GM13976 (cell line): ENCODE measurements at regions not wholly inside any gene's neighbourhood (a gene's known extent, or its start where the extent isn't known, plus 50 kb on each side); places are given as distances from the start of the nearest gene placed in this dataset.

Source experiments
- DNase-seq: peaks from one replicate; pipeline ENCODE4 v3.0.0; 2012; ENCODE audit warnings: low spot score
- in situ Hi-C: fragments of 300-500 bp; cut with MboI; formaldehyde crosslinking; loops from one replicate; pipeline ENCODE4 v1.12.0; 2022; ENCODE audit warnings: low sequenced_read_pairs, mixed read lengths, inconsistent platforms; ENCODE audit not compliant: unreplicated experiment
- TF ChIP-seq, protein P1 (sequence below): IDR thresholded peaks from 2 replicates; pipeline ENCODE4 v1.5.1; 2012; ENCODE audit warnings: borderline replicate concordance, mild to moderate bottlenecking; ENCODE audit not compliant: insufficient read depth; ENCODE audit errors: extremely low read depth, missing control alignments, control extremely low read depth

- TF ChIP-seq, protein P1, sequence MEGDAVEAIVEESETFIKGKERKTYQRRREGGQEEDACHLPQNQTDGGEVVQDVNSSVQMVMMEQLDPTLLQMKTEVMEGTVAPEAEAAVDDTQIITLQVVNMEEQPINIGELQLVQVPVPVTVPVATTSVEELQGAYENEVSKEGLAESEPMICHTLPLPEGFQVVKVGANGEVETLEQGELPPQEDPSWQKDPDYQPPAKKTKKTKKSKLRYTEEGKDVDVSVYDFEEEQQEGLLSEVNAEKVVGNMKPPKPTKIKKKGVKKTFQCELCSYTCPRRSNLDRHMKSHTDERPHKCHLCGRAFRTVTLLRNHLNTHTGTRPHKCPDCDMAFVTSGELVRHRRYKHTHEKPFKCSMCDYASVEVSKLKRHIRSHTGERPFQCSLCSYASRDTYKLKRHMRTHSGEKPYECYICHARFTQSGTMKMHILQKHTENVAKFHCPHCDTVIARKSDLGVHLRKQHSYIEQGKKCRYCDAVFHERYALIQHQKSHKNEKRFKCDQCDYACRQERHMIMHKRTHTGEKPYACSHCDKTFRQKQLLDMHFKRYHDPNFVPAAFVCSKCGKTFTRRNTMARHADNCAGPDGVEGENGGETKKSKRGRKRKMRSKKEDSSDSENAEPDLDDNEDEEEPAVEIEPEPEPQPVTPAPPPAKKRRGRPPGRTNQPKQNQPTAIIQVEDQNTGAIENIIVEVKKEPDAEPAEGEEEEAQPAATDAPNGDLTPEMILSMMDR: no peak
- in situ Hi-C loops: no loop called here
- DNase-seq: no peak
These were observed 70.2 kb upstream of the ADGRL3 start for GRCh38 chr4:61129971-61130370.

- DNase-seq: no peak
- in situ Hi-C loops: no loop called here
These were observed 56.7 kb upstream of the ADGRL3 start for GRCh38 chr4:61143461-61143860.

DNA sequence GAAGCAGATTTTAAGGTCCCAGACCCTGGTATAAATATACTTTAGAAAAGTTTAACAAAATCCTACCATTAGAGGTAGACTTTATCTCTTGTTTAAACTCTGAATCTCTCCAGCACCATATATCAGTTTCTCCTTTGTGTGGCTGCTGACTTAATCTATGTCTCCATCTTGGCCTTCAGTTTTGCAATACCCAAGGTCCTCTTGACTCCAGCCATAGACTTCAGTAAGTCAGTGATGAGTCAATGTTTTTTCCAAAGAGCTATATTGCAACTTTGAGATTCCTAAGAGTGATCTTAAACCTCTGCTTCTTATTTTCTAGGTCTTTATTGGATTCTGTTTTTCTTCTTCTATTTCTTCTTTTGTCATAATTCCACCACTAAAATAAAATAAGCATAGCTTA lies 50.8 kb upstream of the ADGRL3 start:
- DNase-seq: no peak

More at GRCh38 chr4:61143461-61143860, 56.7 kb upstream of the ADGRL3 start:
- TF ChIP-seq, protein P1: no peak

More for the DNA sequence above, 50.8 kb upstream of the ADGRL3 start:
- in situ Hi-C loops: no loop called here
- TF ChIP-seq, protein P1: no peak
